BLaER1 (cell line): ENCODE measurements at regions not wholly inside any gene's neighbourhood (a gene's known extent, or its start where the extent isn't known, plus 50 kb on each side); places are given as distances from the start of the nearest gene placed in this dataset.
"Not testable (repeated sequence)": the region's sequence is repeated elsewhere in the genome, so short reads cannot be mapped to it uniquely, and the experiment has no call there.

ENCODE experiments used
- H3K27ac ChIP-seq: shearing (Covaris generic); formaldehyde crosslinking; 2 replicates; pipeline ENCODE4 v1.8.1; 2022
- H3K27me3 ChIP-seq: shearing (Covaris generic); formaldehyde crosslinking; 2 replicates; pipeline ENCODE4 v1.8.1; 2022
- H3K36me3 ChIP-seq: shearing (Covaris generic); formaldehyde crosslinking; 2 replicates; pipeline ENCODE4 v1.8.1; 2022
- H3K4me1 ChIP-seq: shearing (Covaris generic); formaldehyde crosslinking; 2 replicates; pipeline ENCODE4 v1.8.1; 2022
- H3K4me2 ChIP-seq: shearing (Covaris generic); formaldehyde crosslinking; 2 replicates; pipeline ENCODE4 v1.8.1; 2022
- H3K4me3 ChIP-seq: shearing (Covaris generic); formaldehyde crosslinking; 2 replicates; pipeline ENCODE4 v1.8.1; 2022
- H3K9ac ChIP-seq: shearing (Covaris generic); formaldehyde crosslinking; 2 replicates; pipeline ENCODE4 v1.8.1; 2022
- H3K9me3 ChIP-seq: shearing (Covaris generic); formaldehyde crosslinking; 2 replicates; pipeline ENCODE4 v1.8.1; 2022
- H4K20me1 ChIP-seq: shearing (Covaris generic); formaldehyde crosslinking; 2 replicates; pipeline ENCODE4 v1.8.1; 2022
- Cebpa-rat ChIP-seq: shearing (Covaris generic); IDR thresholded peaks from 2 replicates; pipeline ENCODE4 v1.8.1; 2022

DNA sequence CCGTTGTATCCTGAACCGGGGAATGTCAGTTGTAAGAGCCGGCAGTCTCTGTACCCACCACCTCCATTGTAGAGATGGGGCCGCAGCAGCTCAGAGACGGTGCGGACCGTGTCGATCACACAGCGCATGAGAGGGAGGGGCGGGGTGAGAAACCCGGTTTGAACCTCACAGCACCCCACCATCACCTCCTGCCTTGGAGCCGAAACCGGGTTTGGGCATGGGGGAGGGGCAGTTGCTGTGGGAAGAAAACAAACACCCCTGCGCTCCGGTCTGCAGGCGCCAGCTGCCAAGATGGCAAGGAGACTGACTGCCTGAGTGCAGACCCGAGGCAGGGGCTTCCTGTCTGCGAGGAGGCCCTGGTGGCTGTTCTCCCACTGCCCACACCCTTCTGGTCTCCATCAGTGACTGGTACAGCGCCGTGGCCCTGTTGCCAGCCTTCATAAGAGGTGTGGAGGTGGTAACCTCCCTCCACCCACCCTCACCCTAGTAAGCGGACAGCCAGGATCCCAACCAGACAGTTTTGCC is 69.2 kb upstream of the SSBP3 start:
- no peaks in the 10 kb centered on the region for H3K27me3 ChIP-seq
- H3K4me2 ChIP-seq, result peak overlapping the region; percentile 96

DNA sequence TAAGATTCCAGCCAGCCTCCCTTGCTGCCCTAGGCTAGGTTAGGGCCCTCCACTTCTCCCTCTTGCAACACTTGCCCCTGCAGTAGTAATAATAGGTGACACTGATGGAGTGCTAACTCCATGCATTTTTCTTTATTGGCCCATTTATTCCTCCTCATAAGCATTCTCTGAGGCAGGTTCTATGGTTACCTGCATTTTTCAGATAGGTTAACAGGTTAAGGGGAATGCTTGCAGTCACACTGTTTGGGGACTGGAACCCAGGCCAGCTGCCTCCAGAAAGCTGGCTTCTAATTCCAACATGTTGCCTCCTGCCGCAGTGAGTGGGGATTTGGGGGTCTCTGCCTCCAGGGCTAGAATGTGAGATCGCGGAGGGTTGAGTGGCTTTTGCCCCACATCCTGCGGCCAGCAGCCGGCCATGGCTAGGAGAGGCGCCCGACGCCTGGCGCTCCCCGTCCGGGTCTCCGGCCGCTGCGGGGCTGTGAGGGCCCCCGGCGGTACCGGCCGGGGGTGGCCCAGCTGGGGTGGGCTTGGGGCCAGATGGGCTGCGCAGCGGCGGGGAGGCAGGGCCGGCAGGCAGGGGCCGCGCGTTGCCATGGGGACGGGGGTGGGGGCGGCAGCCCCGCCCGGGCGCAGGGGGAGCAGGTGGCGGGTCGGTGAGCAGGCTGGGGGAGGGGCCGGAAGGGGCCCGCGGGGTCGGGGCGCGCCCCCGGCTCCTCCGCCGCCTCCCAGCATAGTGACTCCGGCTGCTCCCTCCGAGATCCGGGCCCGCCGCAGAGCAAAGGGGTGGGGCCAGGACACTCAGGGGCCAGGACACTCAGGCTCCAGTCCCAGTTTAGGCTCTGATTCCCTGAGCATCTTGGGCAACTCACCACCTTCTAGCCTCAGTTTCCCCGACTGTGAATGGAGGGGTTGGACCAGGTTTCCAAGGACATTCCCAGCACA is 68.4 kb upstream of the SSBP3 start:
- TF ChIP-seq Cebpa-rat, result no peak
- Histone ChIP-seq H3K27ac (peak overlapping the region; percentile 86), H3K36me3 (no peaks in the 10 kb centered on the region), H3K9ac (peak overlapping the region; percentile 76), H4K20me1 (no peaks in the 10 kb centered on the region), H3K4me1 (peaks cover 79% of the 10 kb centered on the region), H3K27me3 (no peaks in the 10 kb centered on the region), H3K9me3 (peaks cover 8% of the 10 kb centered on the region), H3K4me2 (peak overlapping the region; percentile 96), H3K4me3 (peak overlapping the region; percentile 61)

More for the DNA sequence above, 69.2 kb upstream of the SSBP3 start:
- Histone ChIP-seq H3K9me3 (no peaks in the 10 kb centered on the region), H3K9ac (peak overlapping the region; percentile 76), H3K36me3 (no peaks in the 10 kb centered on the region), H3K27ac (peak overlapping the region; percentile 86), H3K4me1 (peaks cover 87% of the 10 kb centered on the region), H3K4me3 (peak overlapping the region; percentile 61), H4K20me1 (no peaks in the 10 kb centered on the region)
- TF ChIP-seq Cebpa-rat, result no peak

DNA sequence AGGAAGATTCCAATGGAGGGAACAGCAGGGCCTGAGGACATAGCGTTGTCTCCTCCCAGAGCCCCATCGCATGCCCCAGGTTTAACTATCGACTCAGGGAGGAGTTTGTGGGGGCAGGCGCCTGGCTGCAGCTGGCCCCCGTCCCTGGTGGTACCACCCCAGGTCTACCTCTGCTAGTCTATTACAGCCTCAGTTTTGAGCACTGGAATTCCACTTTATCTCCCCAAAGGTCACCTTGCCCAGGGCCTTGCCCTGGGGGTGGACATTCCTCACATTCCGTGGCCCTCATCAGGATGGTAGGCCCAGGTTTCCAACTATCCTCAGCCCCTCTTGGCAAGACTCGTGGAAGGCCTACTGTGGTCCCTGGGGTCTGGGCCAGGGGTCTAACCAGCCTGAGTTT is 65.4 kb upstream of the SSBP3 start:
- H4K20me1 ChIP-seq, result no peaks in the 10 kb centered on the region
- no peak overlapping the region for H3K9ac ChIP-seq
- H3K4me1 ChIP-seq, result peaks cover 59% of the 10 kb centered on the region
- H3K4me3 ChIP-seq, result no peak overlapping the region
- TF ChIP-seq Cebpa-rat, result no peak
- H3K36me3 ChIP-seq, result no peaks in the 10 kb centered on the region
- no peak overlapping the region for H3K4me2 ChIP-seq
- no peak overlapping the region for H3K27ac ChIP-seq
- peaks cover 24% of the 10 kb centered on the region for H3K9me3 ChIP-seq
- no peaks in the 10 kb centered on the region for H3K27me3 ChIP-seq

DNA sequence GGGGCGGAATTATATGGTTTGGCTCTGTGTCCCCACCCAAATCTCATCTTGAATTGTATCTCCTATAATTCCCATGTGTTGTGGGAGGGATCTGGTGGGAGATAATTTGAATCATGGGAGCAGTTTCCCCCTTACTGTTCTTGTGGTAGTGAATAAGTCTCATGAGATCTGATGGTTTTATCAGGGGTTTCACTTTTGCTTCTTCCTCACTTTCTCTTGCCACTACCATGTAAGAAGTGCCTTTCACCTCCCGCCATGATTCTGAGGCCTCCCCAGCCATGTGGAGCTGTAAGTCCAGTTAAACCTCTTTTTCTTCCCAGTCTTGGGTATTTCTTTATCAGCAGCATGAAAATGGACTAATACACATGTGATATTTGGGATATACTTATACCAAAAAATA is 63.2 kb upstream of the SSBP3 start:
- not testable (repeated sequence) for H3K4me2 ChIP-seq, H3K36me3 ChIP-seq, H4K20me1 ChIP-seq, H3K27me3 ChIP-seq, H3K27ac ChIP-seq, H3K9ac ChIP-seq, H3K4me3 ChIP-seq
- H3K4me1 ChIP-seq, result peaks cover 53% of the 10 kb centered on the region
- peaks cover 29% of the 10 kb centered on the region for H3K9me3 ChIP-seq

DNA sequence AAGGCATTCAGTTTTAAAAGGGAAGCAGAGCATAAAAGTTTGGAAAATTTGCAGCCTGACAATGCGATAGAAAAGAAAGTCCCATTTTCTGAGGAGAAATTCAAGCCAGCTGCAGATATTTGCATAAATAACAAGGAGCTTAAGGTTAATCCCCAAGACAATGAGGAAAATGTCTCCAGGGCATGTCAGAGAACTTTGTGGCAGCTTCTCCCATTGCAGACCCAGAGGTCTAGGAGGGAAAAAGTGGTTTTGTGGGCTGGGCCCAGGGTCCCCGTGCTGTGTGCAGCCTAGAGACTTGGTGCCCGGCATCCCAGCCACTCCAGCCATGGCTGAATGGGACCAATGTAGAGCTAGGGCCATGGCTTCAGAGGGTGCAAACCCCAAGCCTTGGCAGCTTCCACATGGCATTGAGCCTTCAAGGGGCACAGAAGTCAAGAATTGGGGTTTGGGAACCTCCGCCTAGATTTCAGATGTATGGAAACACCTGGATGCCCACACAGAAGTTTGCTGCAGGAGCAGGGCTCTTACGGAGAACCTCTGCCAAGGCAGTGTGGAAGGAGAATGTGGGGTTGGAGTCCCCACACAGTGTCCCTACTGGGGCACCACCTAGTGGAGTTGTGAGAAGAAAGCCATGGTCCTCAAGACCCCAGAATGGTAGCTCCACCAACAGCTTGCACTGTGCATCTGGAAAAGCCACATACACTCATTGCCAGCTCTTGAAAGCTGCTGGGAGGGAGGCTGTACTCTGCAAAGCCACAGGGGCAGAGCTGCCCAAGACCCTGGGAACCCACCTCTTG is 62.3 kb upstream of the SSBP3 start:
- not testable (repeated sequence) for H3K4me3 ChIP-seq, H3K27ac ChIP-seq, H3K36me3 ChIP-seq, H4K20me1 ChIP-seq, H3K27me3 ChIP-seq, H3K9ac ChIP-seq
- Histone ChIP-seq H3K4me2 (0 out of 2 replicates have a peak overlapping the region, but pooled peaks have one; percentile 13), H3K9me3 (peaks cover 29% of the 10 kb centered on the region), H3K4me1 (peaks cover 53% of the 10 kb centered on the region)

DNA sequence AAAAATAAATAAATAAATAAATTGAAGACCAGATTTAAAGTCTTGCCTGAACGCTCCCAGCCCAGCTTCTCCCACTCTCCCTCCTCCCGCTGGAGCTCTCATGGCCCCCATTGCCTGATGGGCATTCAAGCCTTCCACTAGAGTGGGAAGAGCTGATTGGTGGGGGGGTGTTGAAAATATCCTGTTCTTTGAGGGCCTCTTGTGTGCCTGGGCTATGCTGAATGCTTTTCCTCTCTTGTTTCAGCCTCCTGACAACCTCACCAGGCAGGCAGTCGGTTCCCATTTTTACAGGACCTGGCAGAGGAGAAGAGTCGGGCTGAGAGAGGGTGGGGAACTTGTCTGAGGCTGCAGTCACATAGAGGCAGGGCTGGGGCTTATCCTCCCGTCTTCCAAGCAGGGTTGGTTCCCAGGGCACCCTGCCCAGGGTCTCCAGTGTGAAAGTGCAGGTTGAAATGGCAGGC is 59.2 kb upstream of the SSBP3 start:
- H3K4me2 ChIP-seq, result peak overlapping the region; percentile 88
- H3K9ac ChIP-seq, result peak overlapping the region; percentile 49; the same call in 1 of the 2 replicates
- H3K27ac ChIP-seq, result peak overlapping the region; percentile 76; the same call in 1 of the 2 replicates
- TF ChIP-seq Cebpa-rat, result no peak
- no peaks in the 10 kb centered on the region for H3K36me3 ChIP-seq
- no peaks in the 10 kb centered on the region for H3K27me3 ChIP-seq
- H3K4me3 ChIP-seq, result no peak overlapping the region
- H3K4me1 ChIP-seq, result peaks cover 66% of the 10 kb centered on the region
- peaks cover 29% of the 10 kb centered on the region for H3K9me3 ChIP-seq
- no peaks in the 10 kb centered on the region for H4K20me1 ChIP-seq

DNA sequence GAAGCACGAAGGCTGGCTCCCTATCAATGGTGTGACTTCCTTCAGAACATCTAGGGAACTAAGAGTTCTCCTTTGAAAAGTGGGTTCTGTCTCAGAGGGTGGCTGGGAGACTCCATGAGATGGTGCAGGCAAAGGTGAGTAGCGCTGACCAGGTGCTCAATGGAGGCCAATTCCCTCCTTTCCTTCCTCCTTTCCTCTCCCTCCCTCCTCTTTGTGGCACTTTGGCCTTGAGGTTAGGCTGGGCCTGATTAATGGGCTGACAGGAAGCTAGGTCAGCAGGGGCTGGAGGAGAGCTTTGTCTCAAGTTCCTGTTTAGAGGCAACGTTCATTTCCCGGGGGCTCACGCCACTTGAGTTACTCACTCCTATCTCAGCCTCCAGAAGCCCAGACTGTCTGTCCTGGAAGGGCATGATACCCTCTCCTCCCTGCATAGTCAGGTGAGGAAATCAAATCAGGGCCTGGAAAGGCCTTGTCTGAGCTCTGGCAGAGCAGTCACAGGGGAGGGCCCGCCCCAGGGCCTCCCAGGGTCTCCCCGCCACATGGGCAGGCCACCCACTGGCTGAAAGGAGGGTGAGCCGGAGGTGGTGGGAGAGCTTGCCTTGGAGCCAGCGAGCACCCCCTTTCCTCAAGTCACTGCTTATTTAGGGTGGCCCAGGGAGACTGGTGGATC is 58.4 kb upstream of the SSBP3 start:
- Histone ChIP-seq H3K27me3 (no peaks in the 10 kb centered on the region), H3K27ac (peak overlapping the region; percentile 76), H3K9ac (peak overlapping the region; percentile 49; the same call in 1 of the 2 replicates), H3K4me2 (peak overlapping the region; percentile 88), H3K9me3 (peaks cover 21% of the 10 kb centered on the region), H3K4me1 (peaks cover 74% of the 10 kb centered on the region), H3K4me3 (no peak overlapping the region), H4K20me1 (no peaks in the 10 kb centered on the region), H3K36me3 (no peaks in the 10 kb centered on the region)
- TF ChIP-seq Cebpa-rat, result no peak

DNA sequence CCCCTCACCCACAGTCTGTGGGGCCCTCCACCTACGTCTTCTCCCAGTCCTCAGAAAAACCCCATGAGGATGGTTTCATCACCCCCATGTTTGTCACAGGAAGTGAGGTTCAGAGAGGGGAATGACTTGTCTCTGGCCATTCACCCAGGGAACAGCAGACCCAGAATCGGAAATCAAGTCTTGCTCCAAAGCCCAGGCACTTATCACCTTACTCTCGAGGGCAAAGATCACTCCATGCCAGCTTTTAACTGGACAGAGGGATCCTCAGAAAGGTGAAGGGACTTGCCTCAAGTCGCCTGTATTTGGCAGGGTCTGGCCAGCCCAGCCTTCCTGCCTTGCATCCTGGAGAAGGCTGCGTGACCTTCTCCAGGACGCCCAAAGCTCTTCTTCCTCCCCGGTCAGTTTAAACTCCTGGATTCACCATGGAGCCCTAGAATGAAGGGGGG is 57.9 kb upstream of the SSBP3 start:
- Histone ChIP-seq H3K9me3 (peaks cover 16% of the 10 kb centered on the region; the same call in 1 of the 2 replicates), H3K4me2 (peak overlapping the region; percentile 88), H3K4me3 (no peak overlapping the region), H4K20me1 (no peaks in the 10 kb centered on the region), H3K4me1 (peaks cover 79% of the 10 kb centered on the region), H3K27ac (peak overlapping the region; percentile 76), H3K27me3 (no peaks in the 10 kb centered on the region), H3K9ac (peak overlapping the region; percentile 49; the same call in 1 of the 2 replicates), H3K36me3 (no peaks in the 10 kb centered on the region)
- no peak for TF ChIP-seq Cebpa-rat

DNA sequence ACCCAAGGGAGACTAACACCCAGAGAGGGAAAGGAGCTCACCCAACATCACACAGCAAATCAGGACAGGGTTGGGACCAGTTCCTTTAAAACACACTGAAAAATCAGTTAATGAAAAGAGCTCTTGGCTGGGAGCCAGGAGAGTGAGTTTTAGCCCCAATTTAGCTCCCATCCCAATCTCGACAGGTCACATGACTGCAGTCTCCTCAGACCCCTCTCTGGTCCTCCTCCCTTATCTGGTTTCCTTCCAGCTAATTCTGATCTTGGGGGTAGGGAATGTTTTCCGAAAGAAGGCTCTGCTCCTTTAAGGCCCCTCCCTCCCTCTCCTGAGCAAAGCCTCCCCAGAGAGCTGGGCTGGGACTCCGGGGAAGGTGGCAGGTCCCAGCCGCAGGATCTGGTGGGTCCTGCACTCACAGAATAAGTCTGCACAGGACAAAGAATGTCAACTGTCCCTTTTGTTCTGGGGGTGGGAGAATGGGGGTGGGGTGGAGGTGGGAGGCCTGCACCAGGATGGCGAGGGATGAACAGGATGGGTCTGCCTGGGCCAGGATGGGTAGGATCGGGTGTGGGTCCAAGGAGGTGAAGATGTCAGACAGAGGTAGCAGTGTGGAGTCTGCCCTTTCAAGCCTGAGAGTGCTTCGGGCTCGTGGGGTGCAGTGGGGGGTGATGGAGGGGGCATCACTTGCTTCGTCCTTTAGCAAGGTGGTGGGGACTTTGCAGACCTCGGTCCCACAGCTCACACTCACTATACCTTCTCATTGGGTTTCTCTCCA is 57.3 kb upstream of the SSBP3 start:
- H3K36me3 ChIP-seq, result no peaks in the 10 kb centered on the region
- no peaks in the 10 kb centered on the region for H4K20me1 ChIP-seq
- no peaks in the 10 kb centered on the region for H3K27me3 ChIP-seq
- H3K4me3 ChIP-seq, result no peak overlapping the region
- H3K4me2 ChIP-seq, result peak overlapping the region; percentile 88
- H3K4me1 ChIP-seq, result peaks cover 73% of the 10 kb centered on the region
- no peak for TF ChIP-seq Cebpa-rat
- H3K9ac ChIP-seq, result no peak overlapping the region
- H3K9me3 ChIP-seq, result peaks cover 10% of the 10 kb centered on the region; the same call in 1 of the 2 replicates
- peak overlapping the region; percentile 76 for H3K27ac ChIP-seq
